Peyer's patch (tissue), 4 donors: ENCODE measurements at regions not wholly inside any gene's neighbourhood (a gene's known extent, or its start where the extent isn't known, plus 50 kb on each side); places are given as distances from the start of the nearest gene placed in this dataset.

Experiments used
- CTCF ChIP-seq, 6 experiments: fragments of 450-650 bp in 4 of 6; fragments of 200-600 bp in 2 of 6; sonication (generic) in 1 of 6; IDR thresholded peaks; one replicate each; pipeline ENCODE4 v1.5.1; 2017 to 2019; ENCODE audit warnings: antibody characterized with exemption in 6 of 6, mild to moderate bottlenecking in 3 of 6, moderate library complexity in 1 of 6
- POLR2A ChIP-seq, 2 donors: fragments of 450-650 bp; IDR thresholded peaks; one replicate each; pipeline ENCODE4 v1.5.1; 2017; ENCODE audit warnings: antibody characterized with exemption in 2 of 2, mild to moderate bottlenecking in 2 of 2, moderate library complexity in 2 of 2

DNA sequence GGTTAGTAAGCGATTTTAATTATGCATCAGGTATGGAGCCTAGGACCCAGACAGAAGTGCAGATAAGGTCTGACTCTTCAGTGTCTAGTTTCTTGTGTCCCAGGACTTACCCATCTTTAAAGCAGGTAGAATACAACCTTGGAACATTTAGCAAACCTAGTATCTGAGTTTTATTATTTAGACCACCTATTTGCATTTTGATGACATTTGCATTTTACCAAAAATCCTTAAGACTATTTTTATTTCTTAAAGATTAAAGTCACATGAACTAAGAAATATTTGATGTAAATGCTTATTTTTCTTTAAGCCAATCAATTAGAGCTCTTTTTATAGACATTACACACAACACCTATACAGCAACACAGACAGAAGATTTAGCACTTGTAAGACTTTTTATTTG, 939.1 kb downstream of the OTOL1 start:
- TF ChIP-seq CTCF (IDR thresholded peaks at IDR 0.05) (no peak), POLR2A (IDR thresholded peaks at IDR 0.05) (no peak)
